HCT116 (cell line): ENCODE measurements at regions not wholly inside any gene's neighbourhood (a gene's known extent, or its start where the extent isn't known, plus 50 kb on each side); places are given as distances from the start of the nearest gene placed in this dataset.

Source experiments
- ATAC-seq: fragments of 200-7000 bp; cut with Tn5 transposase; 2 replicates; pipeline ENCODE4 v1.9.1; 2020; ENCODE audit warnings: mild to moderate bottlenecking, moderate library complexity
- BruUV-seq: library from RNA; stranded (reverse); fragments of 400-500 nt; replicated peaks from 2 replicates; lab custom pipeline; 2021; lab: Mats Ljungman, UMichigan
- CTCF ChIA-PET: fragments of 300-600 bp; sonication (Branson Sonifier 250); formaldehyde crosslinking; loops from one replicate; lab custom pipeline; 2021; ENCODE audit warnings: antibody characterized with exemption; lab: Charles Lee
- POLR2A ChIA-PET: fragments of 300-600, 350-600 bp; sonication (Branson Sonifier 250); formaldehyde crosslinking; loops from one replicate; lab custom pipeline; 2021; ENCODE audit warnings: antibody characterized with exemption; lab: Charles Lee
- RAD21 ChIA-PET, 2 experiments: fragments of 300-600 bp; sonication (Branson Sonifier 250); formaldehyde crosslinking; loops; one replicate each; lab custom pipeline; 2023; ENCODE audit warnings: low total read pairs in 2 of 2; ENCODE audit not compliant: uncharacterized antibody in 2 of 2, unreplicated experiment in 2 of 2, low non-redundant PET in 1 of 2; lab: Charles Lee
- DNase-seq: peaks from one replicate; pipeline ENCODE4 v3.0.0-alpha.2; 2010; ENCODE audit warnings: low read depth, low spot score
- H2AFZ ChIP-seq: fragments of 200-600 bp; shearing (Covaris generic), sonication (generic); 2 replicates; pipeline ENCODE4 v1.6.1; 2017; ENCODE audit warnings: low read depth, mixed run types, mixed read lengths, antibody characterized with exemption, low read length; ENCODE audit not compliant: poor library complexity, severe bottlenecking
- H3K27ac ChIP-seq: 2 replicates; pipeline ENCODE4 v1.5.1; 2012; ENCODE audit warnings: low read depth, low read length
- H3K27me3 ChIP-seq: fragments of 200-600 bp; sonication (generic); 2 replicates; pipeline ENCODE4 v1.6.1; 2016; ENCODE audit warnings: mixed run types, low read length, mixed read lengths; ENCODE audit not compliant: insufficient read depth
- H3K36me3 ChIP-seq, 2 experiments: fragments of 200-500 bp in 1 of 2; fragments of 200-600 bp in 1 of 2; sonication (Bioruptor generic) in 1 of 2; sonication (generic) in 1 of 2; 2 replicates each; pipeline versions ENCODE4 v1.5.1 to v1.6.1; 2014 to 2016; ENCODE audit warnings: low read length in 2 of 2, inconsistent platforms in 1 of 2, mixed read lengths in 1 of 2, mixed run types in 1 of 2; ENCODE audit not compliant: insufficient read depth in 2 of 2, control insufficient read depth in 1 of 2
- H3K4me1 ChIP-seq, 2 experiments: fragments of 200-600 bp in 1 of 2; sonication (generic) in 1 of 2; 2 replicates each; pipeline versions ENCODE4 v1.5.1 to v1.6.1; 2012 to 2017; ENCODE audit warnings: low read length in 2 of 2, inconsistent platforms in 1 of 2, mild to moderate bottlenecking in 1 of 2, mixed read lengths in 1 of 2, mixed run types in 1 of 2, moderate library complexity in 1 of 2; ENCODE audit not compliant: insufficient read depth in 2 of 2, control insufficient read depth in 1 of 2
- H3K4me2 ChIP-seq: fragments of 200-600 bp; sonication (generic); 2 replicates; pipeline ENCODE4 v1.6.1; 2017; ENCODE audit warnings: mixed run types, low read length, mixed read lengths
- H3K4me3 ChIP-seq, 2 experiments: fragments of 200-600 bp in 1 of 2; sonication (generic) in 1 of 2; replicated peaks in 1 of 2; 2 replicates each; pipeline ENCODE4 v1.5.1; 2011 to 2016; ENCODE audit warnings: low read length in 2 of 2, control low read depth in 1 of 2, low read depth in 1 of 2, mild to moderate bottlenecking in 1 of 2, mixed read lengths in 1 of 2, mixed run types in 1 of 2
- H3K79me2 ChIP-seq: fragments of 200-600 bp; sonication (generic); 2 replicates; pipeline ENCODE4 v1.6.1; 2017; ENCODE audit warnings: mild to moderate bottlenecking, mixed run types, low read length, moderate library complexity, mixed read lengths; ENCODE audit not compliant: insufficient read depth
- H3K9ac ChIP-seq: fragments of 200-600 bp; sonication (generic); 2 replicates; pipeline ENCODE4 v1.6.1; 2016; ENCODE audit warnings: low read length, mixed read lengths
- H3K9me2 ChIP-seq: fragments of 200-600 bp; sonication (generic), shearing (Covaris generic); 2 replicates; pipeline ENCODE4 v1.6.1; 2017; ENCODE audit warnings: mixed run types, mild to moderate bottlenecking, moderate library complexity; ENCODE audit not compliant: insufficient read depth
- H3K9me3 ChIP-seq, 2 experiments: fragments of 200-500 bp in 1 of 2; fragments of 200-600 bp in 1 of 2; sonication (Bioruptor generic) in 1 of 2; sonication (generic) in 1 of 2; 2 replicates each; pipeline ENCODE4 v1.6.1; 2014 to 2017; ENCODE audit warnings: low read length in 2 of 2, mixed read lengths in 2 of 2, inconsistent platforms in 1 of 2, low read depth in 1 of 2, mild to moderate bottlenecking in 1 of 2, mixed run types in 1 of 2, moderate library complexity in 1 of 2; ENCODE audit not compliant: control insufficient read depth in 1 of 2, insufficient read depth in 1 of 2
- H4K20me1 ChIP-seq: fragments of 200-600 bp; sonication (generic), shearing (Covaris generic); 2 replicates; pipeline ENCODE4 v1.6.1; 2017; ENCODE audit warnings: mixed run types, mild to moderate bottlenecking, moderate library complexity; ENCODE audit not compliant: insufficient read depth
- CEBPB ChIP-seq: IDR thresholded peaks from 2 replicates; pipeline ENCODE4 v1.6.1; 2012; ENCODE audit warnings: low read depth
- EGR1 ChIP-seq: IDR thresholded peaks from 2 replicates; pipeline ENCODE4 v1.6.1; 2012; ENCODE audit warnings: low read depth
- POLR2AphosphoS5 ChIP-seq: IDR thresholded peaks from 2 replicates; pipeline ENCODE4 v1.6.1; 2011; ENCODE audit warnings: mild to moderate bottlenecking, low read depth, low read length, moderate library complexity
- SIN3A ChIP-seq: IDR thresholded peaks from 2 replicates; pipeline ENCODE4 v1.6.1; 2012; ENCODE audit warnings: low read depth
- SRF ChIP-seq: IDR thresholded peaks from 2 replicates; pipeline ENCODE4 v1.6.1; 2012; ENCODE audit warnings: low read depth
- TCF7L2 ChIP-seq: IDR thresholded peaks from 2 replicates; pipeline ENCODE4 v1.7.0; 2011; ENCODE audit warnings: borderline replicate concordance, inconsistent platforms; ENCODE audit not compliant: insufficient read depth, insufficient read length; ENCODE audit errors: extremely low read depth
- YY1 ChIP-seq: IDR thresholded peaks from 2 replicates; pipeline ENCODE4 v1.6.1; 2011; ENCODE audit warnings: low read length, low read depth, moderate library complexity, mild to moderate bottlenecking; ENCODE audit not compliant: insufficient replicate concordance; ENCODE audit errors: extremely low read depth
- ZFX ChIP-seq: fragments of 450-650 bp; IDR thresholded peaks from 2 replicates; pipeline ENCODE4 v1.6.1; 2017
- ZNF274 ChIP-seq: fragments of 200-500 bp; sonication (Bioruptor generic); IDR thresholded peaks from 2 replicates; pipeline ENCODE4 v1.6.1; 2014; ENCODE audit warnings: mild to moderate bottlenecking, low read depth, low read length, inconsistent platforms
- intact Hi-C: fragments of 100-400 bp; cut with micrococcal nuclease; formaldehyde crosslinking; loops from 2 replicates; pipeline ENCODE4 v1.10.0; 2022
- TF ChIP-seq, protein P1 (sequence below): IDR thresholded peaks from 2 replicates; pipeline ENCODE4 v1.6.1; 2012
- TF ChIP-seq, protein P2 (sequence below), 3 experiments: fragments of 200-600 bp in 1 of 3; sonication (generic) in 1 of 3; IDR thresholded peaks in 2 of 3; conservative IDR thresholded peaks in 1 of 3; 2 replicates each; pipeline ENCODE4 v1.5.1; 2012 to 2017; ENCODE audit warnings: low read depth in 2 of 3, low read length in 2 of 3, antibody characterized with exemption in 1 of 3, borderline replicate concordance in 1 of 3, control low read depth in 1 of 3, mild to moderate bottlenecking in 1 of 3, mixed read lengths in 1 of 3, mixed run types in 1 of 3, moderate library complexity in 1 of 3; ENCODE audit not compliant: insufficient read depth in 1 of 3
- TF ChIP-seq, protein P3 (sequence below): IDR thresholded peaks from 2 replicates; pipeline ENCODE4 v1.6.1; 2012
- TF ChIP-seq, protein P4 (sequence below): IDR thresholded peaks from 2 replicates; pipeline ENCODE4 v1.6.1; 2012; ENCODE audit warnings: low read depth

DNA sequence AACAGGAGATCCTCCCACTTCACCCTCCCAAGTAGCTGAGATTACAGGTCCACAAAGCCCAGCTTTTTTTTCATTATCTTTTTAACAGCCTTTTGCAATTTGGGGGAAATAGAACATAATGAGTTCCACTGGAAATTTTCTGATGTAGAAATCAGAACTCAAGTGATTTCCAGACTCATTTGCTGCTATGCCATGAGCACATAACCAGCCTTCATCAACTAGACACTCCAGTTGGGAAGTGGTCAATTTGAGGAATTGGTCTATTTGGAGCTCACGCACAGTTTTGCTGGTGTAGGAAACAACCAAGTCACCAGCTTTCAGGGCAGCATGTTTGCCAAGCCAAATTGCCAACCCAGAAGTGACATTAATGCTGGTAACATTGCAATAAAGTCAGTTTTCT is 86.7 kb downstream of the MAFB start:
- POLR2A ChIA-PET = no interaction called here
- DNase-seq = no peak
- Histone ChIP-seq H3K9ac (no peak overlapping the region), H3K36me3 (no peaks in the 10 kb centered on the region), H3K27ac (no peak overlapping the region), H4K20me1 (no peaks in the 10 kb centered on the region), H3K27me3 (peaks cover 19% of the 10 kb centered on the region), H3K79me2 (no peaks in the 10 kb centered on the region), H3K9me3 (no peaks in the 10 kb centered on the region), H2AFZ (no peak overlapping the region), H3K4me1 (no peaks in the 10 kb centered on the region), H3K4me2 (no peak overlapping the region), H3K4me3 (no peak overlapping the region), H3K9me2 (no peaks in the 10 kb centered on the region)
- BruUV-seq = no TSS peak
- CTCF ChIA-PET = no interaction called here
- no peak for ATAC-seq
- intact Hi-C loops = no loop called here
- TF ChIP-seq ZFX (no peak), ZNF274 (no peak), SRF (no peak)
- RAD21 ChIA-PET = no interaction called here

DNA sequence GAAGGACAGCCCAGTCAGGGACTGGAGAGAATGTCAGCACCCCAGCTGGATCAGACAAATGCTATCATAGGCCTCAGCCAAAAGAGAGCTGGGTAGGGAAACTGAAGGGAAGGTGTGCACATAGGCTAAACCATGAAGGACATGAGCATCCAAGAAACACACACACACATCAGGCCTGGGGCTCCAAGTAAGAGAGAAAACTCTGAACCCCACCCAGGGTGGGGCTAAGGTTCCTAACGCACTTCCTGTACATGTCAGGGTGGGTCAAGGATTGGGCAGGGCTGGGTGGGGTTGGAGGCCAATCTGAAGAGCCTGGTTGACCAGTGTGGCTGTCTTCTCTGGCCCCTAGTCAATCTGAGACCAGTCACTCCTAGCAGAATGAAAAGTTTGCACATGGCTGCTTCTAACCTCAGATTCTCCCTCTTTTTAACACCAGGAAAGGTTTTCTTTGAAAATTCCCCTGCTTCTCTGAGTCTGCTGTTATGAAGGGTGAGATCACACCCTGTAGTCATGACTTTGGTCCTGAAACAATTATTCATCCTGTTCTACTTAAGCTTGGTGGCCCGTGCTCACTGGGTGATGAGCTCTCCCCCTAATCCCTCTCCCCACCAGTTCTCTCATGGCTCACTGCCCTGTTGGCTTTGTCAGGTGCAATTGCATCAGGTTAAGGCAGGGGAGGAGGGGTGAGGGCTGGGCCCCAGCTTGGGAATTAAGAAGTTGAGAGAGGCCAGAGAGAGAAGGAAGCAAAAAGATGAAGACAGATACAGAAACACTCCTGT is 88.4 kb downstream of the MAFB start:
- intact Hi-C loops = no loop called here
- DNase-seq (no peak), ATAC-seq (no peak)
- Histone ChIP-seq H4K20me1 (no peaks in the 10 kb centered on the region), H3K9me3 (no peaks in the 10 kb centered on the region), H3K79me2 (no peaks in the 10 kb centered on the region), H3K4me3 (no peak overlapping the region), H3K4me2 (no peak overlapping the region), H3K9me2 (no peaks in the 10 kb centered on the region), H3K4me1 (no peaks in the 10 kb centered on the region), H2AFZ (no peak overlapping the region), H3K36me3 (no peaks in the 10 kb centered on the region), H3K9ac (no peak overlapping the region), H3K27ac (no peak overlapping the region), H3K27me3 (peaks cover 19% of the 10 kb centered on the region)
- ChIA-PET POLR2A (no interaction called here), RAD21 (no interaction called here), CTCF (no interaction called here)
- TF ChIP-seq, protein P1, sequence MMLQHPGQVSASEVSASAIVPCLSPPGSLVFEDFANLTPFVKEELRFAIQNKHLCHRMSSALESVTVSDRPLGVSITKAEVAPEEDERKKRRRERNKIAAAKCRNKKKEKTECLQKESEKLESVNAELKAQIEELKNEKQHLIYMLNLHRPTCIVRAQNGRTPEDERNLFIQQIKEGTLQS = no peak
- TF ChIP-seq SIN3A (no peak), POLR2AphosphoS5 (no peak), CEBPB (no peak), YY1 (no peak), EGR1 (no peak), ZFX (no peak), TCF7L2 (no peak)
- TF ChIP-seq, protein P2, sequence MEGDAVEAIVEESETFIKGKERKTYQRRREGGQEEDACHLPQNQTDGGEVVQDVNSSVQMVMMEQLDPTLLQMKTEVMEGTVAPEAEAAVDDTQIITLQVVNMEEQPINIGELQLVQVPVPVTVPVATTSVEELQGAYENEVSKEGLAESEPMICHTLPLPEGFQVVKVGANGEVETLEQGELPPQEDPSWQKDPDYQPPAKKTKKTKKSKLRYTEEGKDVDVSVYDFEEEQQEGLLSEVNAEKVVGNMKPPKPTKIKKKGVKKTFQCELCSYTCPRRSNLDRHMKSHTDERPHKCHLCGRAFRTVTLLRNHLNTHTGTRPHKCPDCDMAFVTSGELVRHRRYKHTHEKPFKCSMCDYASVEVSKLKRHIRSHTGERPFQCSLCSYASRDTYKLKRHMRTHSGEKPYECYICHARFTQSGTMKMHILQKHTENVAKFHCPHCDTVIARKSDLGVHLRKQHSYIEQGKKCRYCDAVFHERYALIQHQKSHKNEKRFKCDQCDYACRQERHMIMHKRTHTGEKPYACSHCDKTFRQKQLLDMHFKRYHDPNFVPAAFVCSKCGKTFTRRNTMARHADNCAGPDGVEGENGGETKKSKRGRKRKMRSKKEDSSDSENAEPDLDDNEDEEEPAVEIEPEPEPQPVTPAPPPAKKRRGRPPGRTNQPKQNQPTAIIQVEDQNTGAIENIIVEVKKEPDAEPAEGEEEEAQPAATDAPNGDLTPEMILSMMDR (IDR thresholded peaks at IDR 0.05 in 2 of 3, conservative IDR thresholded peaks at IDR 0.05 in 1 of 3; ENCODE audit: borderline replicate concordance in 1 of 3, insufficient read depth in 1 of 3, low read depth in 2 of 3, low read length in 2 of 3) = no peak
- TF ChIP-seq, protein P3, sequence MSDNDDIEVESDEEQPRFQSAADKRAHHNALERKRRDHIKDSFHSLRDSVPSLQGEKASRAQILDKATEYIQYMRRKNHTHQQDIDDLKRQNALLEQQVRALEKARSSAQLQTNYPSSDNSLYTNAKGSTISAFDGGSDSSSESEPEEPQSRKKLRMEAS = no peak
- TF ChIP-seq, protein P4, sequence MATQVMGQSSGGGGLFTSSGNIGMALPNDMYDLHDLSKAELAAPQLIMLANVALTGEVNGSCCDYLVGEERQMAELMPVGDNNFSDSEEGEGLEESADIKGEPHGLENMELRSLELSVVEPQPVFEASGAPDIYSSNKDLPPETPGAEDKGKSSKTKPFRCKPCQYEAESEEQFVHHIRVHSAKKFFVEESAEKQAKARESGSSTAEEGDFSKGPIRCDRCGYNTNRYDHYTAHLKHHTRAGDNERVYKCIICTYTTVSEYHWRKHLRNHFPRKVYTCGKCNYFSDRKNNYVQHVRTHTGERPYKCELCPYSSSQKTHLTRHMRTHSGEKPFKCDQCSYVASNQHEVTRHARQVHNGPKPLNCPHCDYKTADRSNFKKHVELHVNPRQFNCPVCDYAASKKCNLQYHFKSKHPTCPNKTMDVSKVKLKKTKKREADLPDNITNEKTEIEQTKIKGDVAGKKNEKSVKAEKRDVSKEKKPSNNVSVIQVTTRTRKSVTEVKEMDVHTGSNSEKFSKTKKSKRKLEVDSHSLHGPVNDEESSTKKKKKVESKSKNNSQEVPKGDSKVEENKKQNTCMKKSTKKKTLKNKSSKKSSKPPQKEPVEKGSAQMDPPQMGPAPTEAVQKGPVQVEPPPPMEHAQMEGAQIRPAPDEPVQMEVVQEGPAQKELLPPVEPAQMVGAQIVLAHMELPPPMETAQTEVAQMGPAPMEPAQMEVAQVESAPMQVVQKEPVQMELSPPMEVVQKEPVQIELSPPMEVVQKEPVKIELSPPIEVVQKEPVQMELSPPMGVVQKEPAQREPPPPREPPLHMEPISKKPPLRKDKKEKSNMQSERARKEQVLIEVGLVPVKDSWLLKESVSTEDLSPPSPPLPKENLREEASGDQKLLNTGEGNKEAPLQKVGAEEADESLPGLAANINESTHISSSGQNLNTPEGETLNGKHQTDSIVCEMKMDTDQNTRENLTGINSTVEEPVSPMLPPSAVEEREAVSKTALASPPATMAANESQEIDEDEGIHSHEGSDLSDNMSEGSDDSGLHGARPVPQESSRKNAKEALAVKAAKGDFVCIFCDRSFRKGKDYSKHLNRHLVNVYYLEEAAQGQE = no peak
- BruUV-seq = no TSS peak
